ENCODE measurements at regions not wholly inside any gene's neighbourhood (a gene's known extent, or its start where the extent isn't known, plus 50 kb on each side); places are given as distances from the start of the nearest gene placed in this dataset.

DNA sequence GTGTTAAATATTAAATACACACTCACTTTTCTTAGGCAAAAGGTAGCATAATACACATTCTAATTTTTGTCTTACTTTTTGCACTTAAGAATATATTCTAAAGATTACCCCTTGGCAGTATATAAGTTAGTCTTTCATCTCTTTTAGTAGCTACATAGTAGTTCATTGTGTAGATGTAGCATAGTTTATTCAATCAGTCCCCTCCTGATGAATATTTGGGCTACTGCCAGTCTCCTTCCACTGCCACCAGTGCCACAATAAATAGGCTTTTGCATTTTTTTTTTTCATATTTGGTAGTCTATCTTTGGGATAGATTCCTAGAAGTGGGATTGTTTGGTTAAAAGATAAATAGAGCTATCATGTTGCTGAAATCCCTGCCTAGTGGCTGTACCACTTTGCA, 388.8 kb upstream of the RUNX1 start:
- peaks cover 22 to 29% of the 10 kb centered on the region in 2 experiments for H3K9me3 Mint-ChIP-seq
- no peak overlapping the region for H3K18ac ChIP-seq (ENCODE audit: insufficient read length, low read depth, low read length)
- no peaks in the 10 kb centered on the region for H3K23me2 ChIP-seq (ENCODE audit: insufficient read length, low read depth, low read length, poor library complexity, severe bottlenecking)
- no peak overlapping the region for H3K56ac ChIP-seq (ENCODE audit: insufficient read length, low read depth, low read length)
- H3K27me3 Mint-ChIP-seq (ENCODE audit: low read depth), result no peaks in the 10 kb centered on the region; the same call in 1 of the 2 replicates
- TF ChIP-seq CTCF (conservative IDR thresholded peaks at IDR 0.05), result no peak
- no peaks in the 10 kb centered on the region; the same call in 1 of the 2 replicates for H3K79me2 ChIP-seq (ENCODE audit: insufficient read depth, low read length)
- peaks cover 2 to 24% (median 7%) of the 10 kb centered on the region in 3 experiments for H3K36me3 Mint-ChIP-seq (ENCODE audit: insufficient read depth in 1 of 3, low read depth in 3 of 3)
- no peak overlapping the region; a peak in 1 of 7 replicates for H3K27ac Mint-ChIP-seq
- no peak overlapping the region for H4K91ac ChIP-seq (ENCODE audit: insufficient read length, low read depth, low read length)
- H3K14ac ChIP-seq (ENCODE audit: insufficient read depth, low read length), result no peak overlapping the region
- H2BK20ac ChIP-seq (ENCODE audit: low read depth, low read length, poor library complexity, severe bottlenecking), result no peak overlapping the region
- H3K27me3 ChIP-seq (ENCODE audit: insufficient read depth, low read length), result no peaks in the 10 kb centered on the region
- H3K9me3 ChIP-seq (ENCODE audit: control insufficient read depth, low read depth, low read length), result peaks cover 11% of the 10 kb centered on the region
- no peak overlapping the region for H3K4me3 Mint-ChIP-seq
- no peak overlapping the region for H4K8ac ChIP-seq (replicated peaks; ENCODE audit: insufficient read length, low read depth, low read length)
- H2AK5ac ChIP-seq (ENCODE audit: insufficient read length, low read length), result no peak overlapping the region
- H4K5ac ChIP-seq (ENCODE audit: insufficient read length, low read depth, low read length), result no peak overlapping the region
- no peak for DNase-seq
- peaks cover 8 to 12% of the 10 kb centered on the region in 2 experiments for H3K4me1 Mint-ChIP-seq
- H4K20me1 ChIP-seq (ENCODE audit: control insufficient read depth, insufficient read depth, insufficient read length), result no peaks in the 10 kb centered on the region
- no peak overlapping the region for H3K4me2 ChIP-seq (ENCODE audit: insufficient read depth, insufficient read length, low read length)
- no peak overlapping the region for H3K27ac ChIP-seq (ENCODE audit: insufficient read length, low read depth, low read length)
- H3T11ph ChIP-seq (ENCODE audit: low read length), result no peak overlapping the region
- H2AFZ ChIP-seq (ENCODE audit: low read length), result no peak overlapping the region
- H3K9ac ChIP-seq (ENCODE audit: extremely low read depth, insufficient read length, low read length), result no peak overlapping the region
- no peak overlapping the region for H3K23ac ChIP-seq (ENCODE audit: insufficient read length, low read depth, low read length)
- H2BK15ac ChIP-seq (ENCODE audit: low read depth, low read length), result no peak overlapping the region
- no peaks in the 10 kb centered on the region for H3K4me1 ChIP-seq (ENCODE audit: insufficient read depth, low read length)
- no peak overlapping the region for H2BK12ac ChIP-seq (ENCODE audit: insufficient read length, low read depth, low read length)
- no peak overlapping the region for H2BK5ac ChIP-seq (ENCODE audit: insufficient read length, low read length)
- no peak overlapping the region for H3K4ac ChIP-seq (ENCODE audit: low read depth, low read length)
- no peaks in the 10 kb centered on the region for H3K79me1 ChIP-seq (ENCODE audit: insufficient read depth, low read depth, low read length, poor library complexity, severe bottlenecking)
- H2BK120ac ChIP-seq (ENCODE audit: low read depth, low read length, poor library complexity, severe bottlenecking), result no peak overlapping the region

Data from H9 (cell line).